Stomach (tissue), 8 donors: ENCODE measurements at regions not wholly inside any gene's neighbourhood (a gene's known extent, or its start where the extent isn't known, plus 50 kb on each side); places are given as distances from the start of the nearest gene placed in this dataset.
"Not testable (repeated sequence)": the region's sequence is repeated elsewhere in the genome, so short reads cannot be mapped to it uniquely, and the experiment has no call there.

ENCODE experiments used
- DNase-seq, 2 donors: peaks; one replicate each; pipeline versions ENCODE4 v3.0.0 to v3.0.0-alpha.2; 2013 to 2019
- H3K27ac ChIP-seq, 5 donors: fragments of 200-600 bp in 4 of 5; sonication (generic) in 4 of 5; one replicate each; pipeline ENCODE4 v1.5.1; 2013 to 2019; ENCODE audit warnings: mild to moderate bottlenecking in 1 of 5, moderate library complexity in 1 of 5
- H3K27me3 ChIP-seq, 3 donors: fragments of 200-600 bp; sonication (generic); one replicate each; pipeline ENCODE4 v1.5.1; 2017 to 2019; ENCODE audit warnings: mixed run types in 1 of 3
- H3K36me3 ChIP-seq, 4 donors: fragments of 200-600 bp; sonication (generic); 1 replicate in 3 of 4; 2 replicates in 1 of 4; pipeline ENCODE4 v1.5.1; 2016 to 2019
- H3K4me1 ChIP-seq, 4 donors: fragments of 200-600 bp; sonication (generic); one replicate each; pipeline ENCODE4 v1.5.1; 2016 to 2019
- H3K4me3 ChIP-seq, 4 donors: fragments of 200-600 bp; sonication (generic) in 3 of 4; one replicate each; pipeline ENCODE4 v1.5.1; 2016 to 2019; ENCODE audit warnings: mild to moderate bottlenecking in 1 of 4
- H3K9me3 ChIP-seq, 4 donors: fragments of 200-600 bp; sonication (generic); one replicate each; pipeline ENCODE4 v1.5.1; 2016 to 2019
- CTCF ChIP-seq, 7 experiments: fragments of 450-650 bp in 4 of 7; fragments of 200-600 bp in 3 of 7; sonication (generic) in 3 of 7; IDR thresholded peaks; one replicate each; pipeline ENCODE4 v1.5.1; 2016 to 2019; ENCODE audit warnings: antibody characterized with exemption in 7 of 7, control low read depth in 2 of 7, mild to moderate bottlenecking in 1 of 7
- EP300 ChIP-seq: sonication (generic); formaldehyde crosslinking; IDR thresholded peaks from one replicate; pipeline ENCODE4 v1.6.1; 2017; ENCODE audit warnings: antibody characterized with exemption
- POLR2A ChIP-seq, 4 donors: fragments of 450-650 bp; IDR thresholded peaks; one replicate each; pipeline ENCODE4 v1.6.1; 2016; ENCODE audit warnings: antibody characterized with exemption in 4 of 4, control low read depth in 2 of 4, mild to moderate bottlenecking in 1 of 4, moderate library complexity in 1 of 4
- POLR2AphosphoS5 ChIP-seq, 3 donors: sonication (generic); formaldehyde crosslinking; IDR thresholded peaks; one replicate each; pipeline ENCODE4 v1.6.1; 2016; ENCODE audit warnings: antibody characterized with exemption in 3 of 3
- WGBS, 5 donors: extraction: QIAGEN DNeasy Blood & Tissue Kit in 3 of 5; methylation state at CpG; one replicate each; pipeline versions ENCODE4 v1.1.5 to v1.1.7; 2013 to 2018; 5-methylcytosine and 5-hydroxymethylcytosine counted together
- intact Hi-C: fragments of 100-400 bp; cut with DNase I; formaldehyde crosslinking; loops from one replicate; pipeline ENCODE4 v1.15.1; 2023; ENCODE audit warnings: low total_unique reads
- donor health status: healthy with polysubstance abuse.
- donor health status: Bipolar disorder and iron deficiency.
- donor health status: healthy.

GRCh38 chr12:25889185-25889584, 69.3 kb upstream of the RASSF8 start:
- Histone ChIP-seq H3K27me3 (peaks cover 0 to 15% (median 0%) of the 10 kb centered on the region in 3 donors), H3K4me1 (no peaks in the 10 kb centered on the region), H3K4me3 (no peak overlapping the region), H3K27ac (no peak overlapping the region), H3K36me3 (no peaks in the 10 kb centered on the region), H3K9me3 (peaks cover 0 to 9% (median 2%) of the 10 kb centered on the region in 4 donors)
- intact Hi-C loops = no loop called here
- DNase-seq = no peak
- 27 to 43% (median 37%) methylated on average over 6 of the region's 6 CpGs for WGBS, 5 donors
- TF ChIP-seq EP300 (no peak), POLR2AphosphoS5 (IDR thresholded peaks at IDR 0.05) (no peak), POLR2A (IDR thresholded peaks at IDR 0.05) (no peak), CTCF (IDR thresholded peaks at IDR 0.05) (no peak)

- intact Hi-C loops = not testable (repeated sequence)
Observed at GRCh38 chr12:25891095-25891494, 67.4 kb upstream of the RASSF8 start.

GRCh38 chr12:25894759-25895158, 63.7 kb upstream of the RASSF8 start:
- TF ChIP-seq POLR2AphosphoS5 (IDR thresholded peaks at IDR 0.05) = no peak
- no peak for TF ChIP-seq CTCF (IDR thresholded peaks at IDR 0.05)
- TF ChIP-seq POLR2A (IDR thresholded peaks at IDR 0.05) = no peak
- no peak for TF ChIP-seq EP300
- H3K36me3 ChIP-seq = no peaks in the 10 kb centered on the region
- no peak for DNase-seq
- no peak overlapping the region for H3K4me3 ChIP-seq
- H3K9me3 ChIP-seq = peaks cover 0 to 18% (median 9%) of the 10 kb centered on the region in 4 donors
- H3K4me1 ChIP-seq = no peaks in the 10 kb centered on the region
- H3K27me3 ChIP-seq = no peaks in the 10 kb centered on the region
- intact Hi-C loops = no loop called here
- H3K27ac ChIP-seq = no peak overlapping the region
- WGBS, 5 donors = 61 to 82% (median 74%) methylated on average over 3 of the region's 3 CpGs

More at GRCh38 chr12:25891095-25891494, 67.4 kb upstream of the RASSF8 start:
- not testable (repeated sequence) for H3K27me3 ChIP-seq, H3K4me1 ChIP-seq, H3K36me3 ChIP-seq, H3K4me3 ChIP-seq, H3K27ac ChIP-seq, H3K9me3 ChIP-seq, DNase-seq
- 82 to 85% (median 84%) methylated on average over 6 of the region's 6 CpGs for WGBS, 5 donors

GRCh38 chr12:25896981-25897380, 61.5 kb upstream of the RASSF8 start:
- WGBS, 5 donors = 67 to 85% (median 74%) methylated on average over 2 of the region's 2 CpGs
- H3K36me3 ChIP-seq = no peaks in the 10 kb centered on the region
- H3K4me3 ChIP-seq = no peak overlapping the region
- H3K4me1 ChIP-seq = no peaks in the 10 kb centered on the region
- intact Hi-C loops = no loop called here
- TF ChIP-seq CTCF (IDR thresholded peaks at IDR 0.05) (no peak), POLR2AphosphoS5 (IDR thresholded peaks at IDR 0.05) (no peak), EP300 (no peak), POLR2A (IDR thresholded peaks at IDR 0.05) (no peak)
- peaks cover 0 to 18% (median 9%) of the 10 kb centered on the region in 4 donors for H3K9me3 ChIP-seq
- H3K27me3 ChIP-seq = no peaks in the 10 kb centered on the region
- H3K27ac ChIP-seq = no peak overlapping the region
- DNase-seq = no peak

- no peaks in the 10 kb centered on the region for H3K9me3 ChIP-seq
- no peak for TF ChIP-seq CTCF (IDR thresholded peaks at IDR 0.05)
- no peak for TF ChIP-seq EP300
- TF ChIP-seq POLR2AphosphoS5 (IDR thresholded peaks at IDR 0.05) = no peak
- TF ChIP-seq POLR2A (IDR thresholded peaks at IDR 0.05) = no peak
- WGBS, 5 donors = 81 to 92% (median 86%) methylated on average over 2 of the region's 2 CpGs
- intact Hi-C loops = no loop called here
- H3K36me3 ChIP-seq = no peaks in the 10 kb centered on the region
- DNase-seq = no peak
- H3K4me3 ChIP-seq = no peak overlapping the region
- no peak overlapping the region for H3K27ac ChIP-seq
- no peaks in the 10 kb centered on the region for H3K27me3 ChIP-seq
- H3K4me1 ChIP-seq = no peaks in the 10 kb centered on the region
Observed at GRCh38 chr12:25903603-25904245, 54.8 kb upstream of the RASSF8 start.
